Endodermal cell (in vitro differentiated cells): ENCODE measurements at regions not wholly inside any gene's neighbourhood (a gene's known extent, or its start where the extent isn't known, plus 50 kb on each side); places are given as distances from the start of the nearest gene placed in this dataset.
A peak's percentile ranks its signal among the peaks of the same experiment; 100 is the strongest.

Source experiments
- DNase-seq: peaks from one replicate; pipeline ENCODE4 v3.0.0-alpha.2; 2017
- H3K27ac ChIP-seq: 2 replicates; pipeline ENCODE4 v1.5.1; 2013; ENCODE audit warnings: mild to moderate bottlenecking, low read depth, low read length, moderate library complexity
- H3K27me3 ChIP-seq: 2 replicates; pipeline ENCODE4 v1.6.1; 2013; ENCODE audit warnings: mild to moderate bottlenecking, low read length, moderate library complexity; ENCODE audit not compliant: insufficient read depth, control insufficient read depth, poor library complexity, severe bottlenecking
- H3K36me3 ChIP-seq: 2 replicates; pipeline ENCODE4 v1.7.0; 2013; ENCODE audit warnings: mild to moderate bottlenecking, low read length, moderate library complexity; ENCODE audit not compliant: control insufficient read depth, insufficient read depth
- H3K4me1 ChIP-seq: one replicate; pipeline ENCODE4 v1.7.0; 2013; ENCODE audit warnings: low read length; ENCODE audit not compliant: control insufficient read depth, insufficient read depth
- H3K4me3 ChIP-seq: 2 replicates; pipeline ENCODE4 v1.5.1; 2013; ENCODE audit warnings: mild to moderate bottlenecking, low read length, moderate library complexity
- H3K9ac ChIP-seq: 2 replicates; pipeline ENCODE4 v1.6.1; 2013; ENCODE audit warnings: mild to moderate bottlenecking, low read length, moderate library complexity; ENCODE audit not compliant: poor library complexity, severe bottlenecking; ENCODE audit errors: extremely low read depth
- H3K9me3 ChIP-seq: 2 replicates; pipeline ENCODE4 v1.6.1; 2013; ENCODE audit warnings: mild to moderate bottlenecking, low read length, moderate library complexity; ENCODE audit not compliant: control insufficient read depth
- H3K27ac Mint-ChIP-seq: 2 replicates; pipeline ENCODE4 v1.8.0; 2020; ENCODE audit warnings: mixed read lengths
- H3K27me3 Mint-ChIP-seq: 2 replicates; pipeline ENCODE4 v1.8.0; 2021; ENCODE audit warnings: mild to moderate bottlenecking, mixed read lengths; ENCODE audit not compliant: insufficient read depth
- H3K36me3 Mint-ChIP-seq: 2 replicates; pipeline ENCODE4 v1.8.0; 2020; ENCODE audit warnings: low read depth, mixed read lengths
- H3K4me1 Mint-ChIP-seq: 2 replicates; pipeline ENCODE4 v1.8.0; 2020; ENCODE audit warnings: mixed read lengths
- H3K4me3 Mint-ChIP-seq: 2 replicates; pipeline ENCODE4 v1.8.0; 2020; ENCODE audit warnings: mild to moderate bottlenecking, moderate library complexity, mixed read lengths
- H3K9me3 Mint-ChIP-seq: 2 replicates; pipeline ENCODE4 v1.8.0; 2020; ENCODE audit warnings: mild to moderate bottlenecking, mixed read lengths
- WGBS, 2 experiments: methylation state at CpG; one replicate each; pipeline versions ENCODE4 v1.1.5 to v1.1.7; 2013; ENCODE audit warnings: missing lambda C conversion rate in 2 of 2, mixed read lengths in 1 of 2; ENCODE audit not compliant: insufficient coverage in 1 of 2, insufficient read length in 1 of 2; 5-methylcytosine and 5-hydroxymethylcytosine counted together
- TF ChIP-seq, protein P1 (sequence below): fragments of 200-600 bp; sonication (generic); conservative IDR thresholded peaks from 2 replicates; pipeline ENCODE4 v1.5.0; 2021; ENCODE audit warnings: antibody characterized with exemption, mild to moderate bottlenecking

DNA sequence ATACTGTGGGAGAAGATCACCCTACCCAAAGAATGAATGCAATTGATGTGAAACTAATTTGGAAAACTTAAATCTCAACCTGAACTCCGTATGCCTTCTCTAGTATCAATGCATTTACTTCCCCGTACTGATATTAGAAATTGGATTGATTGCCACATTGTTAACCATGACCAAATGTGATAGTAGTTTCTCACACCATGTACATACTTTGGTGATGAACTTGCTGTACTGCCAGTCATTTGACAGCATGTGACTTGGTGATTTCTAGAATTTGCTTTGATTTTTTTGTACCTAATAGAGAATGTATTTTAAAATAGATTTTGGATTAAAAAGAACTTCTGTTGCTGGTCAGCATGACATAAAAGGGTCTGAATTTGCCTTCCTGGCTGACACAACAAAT is 579.8 kb upstream of the TMEM132C start:
- no peaks in the 10 kb centered on the region for H3K4me1 Mint-ChIP-seq
- H3K27ac Mint-ChIP-seq = no peak overlapping the region
- Histone ChIP-seq H3K4me1 (no peaks in the 10 kb centered on the region), H3K27me3 (no peaks in the 10 kb centered on the region), H3K9me3 (no peaks in the 10 kb centered on the region), H3K27ac (no peak overlapping the region), H3K9ac (no peak overlapping the region), H3K36me3 (no peaks in the 10 kb centered on the region), H3K4me3 (no peak overlapping the region)
- H3K9me3 Mint-ChIP-seq = peaks cover 15% of the 10 kb centered on the region
- H3K36me3 Mint-ChIP-seq = no peaks in the 10 kb centered on the region
- no peak for DNase-seq
- no peaks in the 10 kb centered on the region for H3K27me3 Mint-ChIP-seq
- TF ChIP-seq, protein P1, sequence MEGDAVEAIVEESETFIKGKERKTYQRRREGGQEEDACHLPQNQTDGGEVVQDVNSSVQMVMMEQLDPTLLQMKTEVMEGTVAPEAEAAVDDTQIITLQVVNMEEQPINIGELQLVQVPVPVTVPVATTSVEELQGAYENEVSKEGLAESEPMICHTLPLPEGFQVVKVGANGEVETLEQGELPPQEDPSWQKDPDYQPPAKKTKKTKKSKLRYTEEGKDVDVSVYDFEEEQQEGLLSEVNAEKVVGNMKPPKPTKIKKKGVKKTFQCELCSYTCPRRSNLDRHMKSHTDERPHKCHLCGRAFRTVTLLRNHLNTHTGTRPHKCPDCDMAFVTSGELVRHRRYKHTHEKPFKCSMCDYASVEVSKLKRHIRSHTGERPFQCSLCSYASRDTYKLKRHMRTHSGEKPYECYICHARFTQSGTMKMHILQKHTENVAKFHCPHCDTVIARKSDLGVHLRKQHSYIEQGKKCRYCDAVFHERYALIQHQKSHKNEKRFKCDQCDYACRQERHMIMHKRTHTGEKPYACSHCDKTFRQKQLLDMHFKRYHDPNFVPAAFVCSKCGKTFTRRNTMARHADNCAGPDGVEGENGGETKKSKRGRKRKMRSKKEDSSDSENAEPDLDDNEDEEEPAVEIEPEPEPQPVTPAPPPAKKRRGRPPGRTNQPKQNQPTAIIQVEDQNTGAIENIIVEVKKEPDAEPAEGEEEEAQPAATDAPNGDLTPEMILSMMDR = no peak
- 94 to 100% methylated on average over 2 of the region's 2 CpGs for WGBS, 2 experiments
- no peak overlapping the region for H3K4me3 Mint-ChIP-seq

DNA sequence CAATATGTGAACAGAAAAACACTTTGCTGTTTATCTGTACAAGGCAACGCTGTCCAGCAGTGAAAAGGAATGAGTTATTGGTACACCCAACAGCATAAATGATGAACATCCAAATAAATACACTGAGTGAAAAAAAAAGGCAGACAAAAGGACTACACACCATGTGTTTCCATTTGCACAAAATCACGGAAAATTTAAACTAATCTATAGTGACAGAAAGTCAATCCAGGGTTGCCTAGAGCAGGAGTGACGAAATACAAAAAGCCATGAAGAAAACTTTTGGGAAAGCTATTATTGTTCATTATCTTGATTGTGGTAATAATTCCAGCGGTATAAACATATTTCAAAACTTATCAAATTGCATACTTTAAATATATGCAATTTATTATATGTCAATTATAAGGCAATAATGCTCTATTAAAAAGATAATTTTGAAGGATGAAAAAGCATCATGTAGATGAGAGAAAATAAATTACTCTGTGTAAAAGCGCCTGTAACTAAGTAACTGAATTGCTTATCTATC is 578.0 kb upstream of the TMEM132C start:
- H3K27ac ChIP-seq = no peak overlapping the region
- H3K36me3 ChIP-seq = no peaks in the 10 kb centered on the region
- 80 to 96% methylated on average over 1 to 4 of the region's 5 CpGs for WGBS, 2 experiments
- H3K4me1 ChIP-seq = no peaks in the 10 kb centered on the region
- Mint-ChIP-seq H3K9me3 (peaks cover 8% of the 10 kb centered on the region), H3K36me3 (no peaks in the 10 kb centered on the region), H3K4me1 (no peaks in the 10 kb centered on the region), H3K27ac (no peak overlapping the region), H3K4me3 (no peak overlapping the region), H3K27me3 (no peaks in the 10 kb centered on the region)
- no peaks in the 10 kb centered on the region for H3K9me3 ChIP-seq
- TF ChIP-seq, protein P1 = no peak
- H3K9ac ChIP-seq = no peak overlapping the region
- H3K4me3 ChIP-seq = no peak overlapping the region
- DNase-seq = no peak
- no peaks in the 10 kb centered on the region for H3K27me3 ChIP-seq

DNA sequence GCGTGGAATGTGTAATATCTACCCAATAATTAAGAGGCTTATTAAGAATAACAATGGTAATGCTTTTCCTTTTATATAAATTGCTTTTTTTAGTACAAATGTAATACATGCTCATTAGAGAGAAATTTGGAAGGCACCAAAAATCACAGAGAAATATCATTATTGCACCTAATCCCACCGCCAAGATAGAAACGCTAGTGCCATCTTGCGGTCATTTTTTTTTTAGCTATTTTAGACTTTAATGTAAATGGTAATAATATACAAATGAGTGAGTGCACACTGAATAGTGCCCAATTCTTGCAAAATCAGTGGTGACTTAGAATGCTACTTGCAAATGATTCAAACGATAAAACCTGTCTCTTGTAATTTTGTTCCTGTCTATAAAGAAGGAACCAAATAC is 576.8 kb upstream of the TMEM132C start:
- H3K9me3 Mint-ChIP-seq = no peaks in the 10 kb centered on the region

More for the DNA sequence above, 576.8 kb upstream of the TMEM132C start:
- Mint-ChIP-seq H3K27ac (no peak overlapping the region), H3K27me3 (no peaks in the 10 kb centered on the region), H3K4me3 (no peak overlapping the region), H3K36me3 (no peaks in the 10 kb centered on the region), H3K4me1 (no peaks in the 10 kb centered on the region)
- DNase-seq = no peak
- Histone ChIP-seq H3K36me3 (no peaks in the 10 kb centered on the region), H3K4me1 (no peaks in the 10 kb centered on the region), H3K27ac (no peak overlapping the region), H3K9me3 (no peaks in the 10 kb centered on the region), H3K9ac (no peak overlapping the region), H3K27me3 (no peaks in the 10 kb centered on the region), H3K4me3 (no peak overlapping the region)
- TF ChIP-seq, protein P1 = peak; percentile 77
- WGBS, 2 experiments = 43 to 56% methylated on average over 1 to 4 of the region's 5 CpGs
